Pancreas (tissue), 10 donors: ENCODE measurements at regions not wholly inside any gene's neighbourhood (a gene's known extent, or its start where the extent isn't known, plus 50 kb on each side); places are given as distances from the start of the nearest gene placed in this dataset.

ENCODE experiments used
- ATAC-seq, 4 donors: fragments of 200-7000 bp; cut with Tn5 transposase; one replicate each; pipeline versions ENCODE4 v1.8.0 to v1.9.1; 2020; ENCODE audit warnings: mild to moderate bottlenecking in 4 of 4, moderate library complexity in 4 of 4
- DNase-seq, 6 donors: peaks; one replicate each; pipeline ENCODE4 v3.0.0-alpha.2; 2020
- FAIRE-seq: peaks from 2 replicates; lab custom pipeline; 2012; peaks lifted over from hg19 to GRCh38; lab: Jason Lieb, UNC
- H3K27ac ChIP-seq, 4 donors: fragments of 200-600 bp; sonication (generic); 1 replicate in 3 of 4; 2 replicates in 1 of 4; pipeline versions ENCODE4 v1.5.0 to v1.8.0; 2020
- H3K27me3 ChIP-seq, 4 donors: fragments of 200-600 bp; one replicate each; pipeline ENCODE4 v1.8.0; 2021
- H3K36me3 ChIP-seq, 3 donors: fragments of 200-600 bp; sonication (generic) in 1 of 3; one replicate each; pipeline versions ENCODE4 v1.5.0 to v1.8.0; 2020 to 2021
- H3K4me1 ChIP-seq, 3 donors: fragments of 200-600 bp; one replicate each; pipeline ENCODE4 v1.8.0; 2021
- H3K4me3 ChIP-seq, 4 donors: fragments of 200-600 bp; sonication (generic) in 2 of 4; one replicate each; pipeline versions ENCODE4 v1.5.0 to v1.8.0; 2020 to 2021
- H3K9me3 ChIP-seq, 4 donors: fragments of 200-600 bp; one replicate each; pipeline ENCODE4 v1.8.0; 2021
- CTCF ChIP-seq, 4 donors: fragments of 200-600 bp; sonication (generic) in 3 of 4; IDR thresholded peaks; one replicate each; pipeline versions ENCODE4 v1.5.0 to v1.8.0; 2021; ENCODE audit warnings: antibody characterized with exemption in 4 of 4
- WGBS, 2 donors: extraction: QIAGEN DNeasy Blood & Tissue Kit; methylation state at CpG; one replicate each; pipeline ENCODE4 v1.1.7; 2013; 5-methylcytosine and 5-hydroxymethylcytosine counted together
- intact Hi-C, 3 donors: fragments of 100-400 bp; cut with DNase I; formaldehyde crosslinking; loops; one replicate each; pipeline versions ENCODE4 v1.11.1 to v1.14.2; 2022
- donor health status: healthy with polysubstance abuse.
- donor health status: DM: no; HTN: no; CAD: no; lungs with moderate emphysema.
- donor health status: DM: no; HTN: no; CAD: no.
- donor health status: control.
- donor health status: control.
- donor health status: Bipolar disorder and iron deficiency.
- donor health status: DM: yes; HTN: yes; CAD: no.
- donor health status: DM: no; HTN: no; CAD: no.
- donor health status: DM: no; HTN: no; CAD: no.
- donor health status: DM: yes; HTN: yes; CAD: no.

- DNase-seq (no peak), ATAC-seq (no peak), FAIRE-seq (no peak)
- intact Hi-C loops = no loop called here
- 91 to 95% methylated on average over 3 of the region's 3 CpGs for WGBS, 2 donors
- Histone ChIP-seq H3K27ac (no peak overlapping the region), H3K4me3 (no peak overlapping the region), H3K27me3 (no peaks in the 10 kb centered on the region), H3K36me3 (no peaks in the 10 kb centered on the region), H3K4me1 (no peaks in the 10 kb centered on the region), H3K9me3 (no peaks in the 10 kb centered on the region)
- TF ChIP-seq CTCF (IDR thresholded peaks at IDR 0.05) = no peak
These were observed 191.5 kb upstream of the FANCL start for GRCh38 chr2:58432491-58433170.

GRCh38 chr2:58429014-58429875, 188.1 kb upstream of the FANCL start:
- 32 to 43% methylated on average over 13 of the region's 13 CpGs for WGBS, 2 donors

GRCh38 chr2:58428096-58429013, 187.2 kb upstream of the FANCL start:
- Histone ChIP-seq H3K4me3 (peak overlapping the region; percentile 12 to 52 (median 26)), H3K27me3 (no peaks in the 10 kb centered on the region), H3K27ac (no peak overlapping the region), H3K36me3 (no peaks in the 10 kb centered on the region), H3K4me1 (peaks cover 0 to 6% (median 0%) of the 10 kb centered on the region in 3 donors), H3K9me3 (no peaks in the 10 kb centered on the region)
- FAIRE-seq = no peak
- WGBS, 2 donors = 1% methylated on average over 40 to 76 of the region's 76 CpGs
- intact Hi-C loops = no loop called here
- no peak for TF ChIP-seq CTCF (IDR thresholded peaks at IDR 0.05)
- peak; percentile 53 to 81 (median 79) for ATAC-seq
- peak in 5 of 6 donors; percentile 11 to 68 (median 18) for DNase-seq

More at GRCh38 chr2:58429014-58429875, 188.1 kb upstream of the FANCL start:
- peak; percentile 22 to 39 (median 31) for ATAC-seq
- no peaks in the 10 kb centered on the region for H3K36me3 ChIP-seq
- H3K4me3 ChIP-seq = peak overlapping the region in 2 of 4 donors; percentile 40 to 52
- intact Hi-C loops = no loop called here
- H3K27ac ChIP-seq = no peak overlapping the region
- FAIRE-seq = no peak
- H3K9me3 ChIP-seq = no peaks in the 10 kb centered on the region
- DNase-seq = no peak
- TF ChIP-seq CTCF (IDR thresholded peaks at IDR 0.05) = no peak
- peaks cover 0 to 6% (median 0%) of the 10 kb centered on the region in 3 donors for H3K4me1 ChIP-seq
- no peaks in the 10 kb centered on the region for H3K27me3 ChIP-seq

DNA sequence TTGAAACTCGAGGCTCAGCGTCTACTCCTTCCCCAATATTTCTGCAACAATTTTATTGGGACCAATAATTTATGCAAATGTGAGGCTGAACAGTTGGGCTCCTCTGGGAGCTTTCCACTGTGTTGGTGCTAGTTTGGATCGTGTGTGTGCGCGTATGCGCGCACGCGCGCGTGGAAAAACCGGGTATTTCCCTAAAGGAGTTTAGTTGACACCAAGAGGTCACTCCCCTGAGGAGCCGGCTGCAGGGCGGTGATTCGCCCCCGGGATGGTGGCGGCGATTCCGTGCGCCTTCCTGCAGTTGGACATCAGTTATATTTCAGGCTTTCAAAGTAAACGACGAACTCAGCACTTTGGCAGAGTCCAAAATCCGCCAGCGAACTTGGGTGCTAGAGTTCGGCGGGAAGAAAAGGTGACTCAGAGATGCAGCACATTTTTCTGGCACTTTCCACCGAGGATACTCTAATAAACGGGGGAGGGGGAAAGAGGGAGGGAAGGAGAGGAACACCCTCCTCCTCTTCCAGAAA, 186.5 kb upstream of the FANCL start:
- peak overlapping the region; percentile 12 to 52 (median 26) for H3K4me3 ChIP-seq
- FAIRE-seq (no peak), ATAC-seq (peak; percentile 64 to 86 (median 77))

More for the DNA sequence above, 186.5 kb upstream of the FANCL start:
- DNase-seq = peak in 4 of 6 donors; percentile 16 to 68 (median 33)
- Histone ChIP-seq H3K27ac (no peak overlapping the region), H3K4me1 (peaks cover 0 to 6% (median 0%) of the 10 kb centered on the region in 3 donors), H3K9me3 (no peaks in the 10 kb centered on the region), H3K36me3 (no peaks in the 10 kb centered on the region), H3K27me3 (no peaks in the 10 kb centered on the region)
- intact Hi-C loops = no loop called here
- no peak for TF ChIP-seq CTCF (IDR thresholded peaks at IDR 0.05)
- 0 to 1% methylated on average over 28 of the region's 28 CpGs for WGBS, 2 donors
